ENCODE measurements at regions not wholly inside any gene's neighbourhood (a gene's known extent, or its start where the extent isn't known, plus 50 kb on each side); places are given as distances from the start of the nearest gene placed in this dataset.

DNA sequence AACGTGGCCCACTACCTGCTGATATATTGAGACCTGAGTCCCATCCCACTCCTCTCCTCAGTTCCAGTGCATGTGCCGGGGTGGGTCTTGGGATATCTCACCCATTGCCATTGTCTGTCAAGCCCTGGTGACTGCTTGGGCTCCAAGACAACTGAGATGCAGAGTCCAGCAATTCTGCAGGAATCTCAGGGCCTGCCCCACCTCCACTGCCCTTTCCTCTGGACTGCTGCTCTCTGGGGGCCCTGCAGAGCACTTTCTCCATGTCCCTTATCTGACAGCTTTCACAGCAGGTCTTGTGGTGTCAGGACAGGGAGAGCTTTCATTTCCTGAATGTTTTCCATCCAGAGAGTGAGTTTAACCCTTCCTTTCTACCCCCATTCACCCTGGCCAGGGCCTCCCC, 152.9 kb downstream of the ARL4C start:
- H3K9me3 Mint-ChIP-seq: peaks cover 4 to 13% (median 7%) of the 10 kb centered on the region in 7 donors
- Histone ChIP-seq H3K79me2 (ENCODE audit: insufficient read depth, low read length) (no peaks in the 10 kb centered on the region), H3K27me3 (ENCODE audit: control insufficient read depth in 2 of 2, insufficient read depth in 2 of 2, low read length in 2 of 2) (no peaks in the 10 kb centered on the region), H3K9ac (ENCODE audit: insufficient read depth, low read length, poor library complexity, severe bottlenecking) (no peak overlapping the region), H3K4me3 (replicated peaks in 1 of 3; ENCODE audit: low read depth in 2 of 3, low read length in 3 of 3) (no peak overlapping the region), H3K27ac (ENCODE audit: low read depth in 1 of 2, low read length in 2 of 2) (no peak overlapping the region), H3K36me3 (replicated peaks in 1 of 2; ENCODE audit: control insufficient read depth in 1 of 2, insufficient read depth in 2 of 2, low read length in 2 of 2) (no peaks in the 10 kb centered on the region), H3K9me3 (replicated peaks in 1 of 2; ENCODE audit: control insufficient read depth in 1 of 2, insufficient read depth in 1 of 2, low read length in 2 of 2) (peaks cover 0 to 5% of the 10 kb centered on the region in 2 donors), H3K4me2 (replicated peaks; ENCODE audit: extremely low read depth, low read length, poor library complexity, severe bottlenecking) (no peak overlapping the region), H4K20me1 (ENCODE audit: insufficient read depth, low read length) (no peaks in the 10 kb centered on the region), H2AFZ (ENCODE audit: insufficient read depth, low read depth, low read length, poor library complexity, severe bottlenecking) (no peak overlapping the region), H3K4me1 (ENCODE audit: control insufficient read depth in 1 of 2, insufficient read depth in 2 of 2, low read length in 2 of 2) (peaks cover 9 to 10% of the 10 kb centered on the region in 2 donors)
- DNase-seq: no peak
- TF ChIP-seq, protein P1, sequence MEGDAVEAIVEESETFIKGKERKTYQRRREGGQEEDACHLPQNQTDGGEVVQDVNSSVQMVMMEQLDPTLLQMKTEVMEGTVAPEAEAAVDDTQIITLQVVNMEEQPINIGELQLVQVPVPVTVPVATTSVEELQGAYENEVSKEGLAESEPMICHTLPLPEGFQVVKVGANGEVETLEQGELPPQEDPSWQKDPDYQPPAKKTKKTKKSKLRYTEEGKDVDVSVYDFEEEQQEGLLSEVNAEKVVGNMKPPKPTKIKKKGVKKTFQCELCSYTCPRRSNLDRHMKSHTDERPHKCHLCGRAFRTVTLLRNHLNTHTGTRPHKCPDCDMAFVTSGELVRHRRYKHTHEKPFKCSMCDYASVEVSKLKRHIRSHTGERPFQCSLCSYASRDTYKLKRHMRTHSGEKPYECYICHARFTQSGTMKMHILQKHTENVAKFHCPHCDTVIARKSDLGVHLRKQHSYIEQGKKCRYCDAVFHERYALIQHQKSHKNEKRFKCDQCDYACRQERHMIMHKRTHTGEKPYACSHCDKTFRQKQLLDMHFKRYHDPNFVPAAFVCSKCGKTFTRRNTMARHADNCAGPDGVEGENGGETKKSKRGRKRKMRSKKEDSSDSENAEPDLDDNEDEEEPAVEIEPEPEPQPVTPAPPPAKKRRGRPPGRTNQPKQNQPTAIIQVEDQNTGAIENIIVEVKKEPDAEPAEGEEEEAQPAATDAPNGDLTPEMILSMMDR (IDR thresholded peaks at IDR 0.05): no peak
- WGBS (ENCODE audit: insufficient coverage): 94% methylated on average over 2 of the region's 2 CpGs
- H3K36me3 Mint-ChIP-seq: no peaks in the 10 kb centered on the region
- intact Hi-C loops (cut with micrococcal nuclease): no loop called here
- no peak overlapping the region for H3K4me3 Mint-ChIP-seq
- H3K4me1 Mint-ChIP-seq: peaks cover 12% of the 10 kb centered on the region
- H3K27me3 Mint-ChIP-seq (ENCODE audit: low read depth in 3 of 3): peaks cover 0 to 9% (median 0%) of the 10 kb centered on the region in 3 donors
- H3K27ac Mint-ChIP-seq: no peak overlapping the region

DNA sequence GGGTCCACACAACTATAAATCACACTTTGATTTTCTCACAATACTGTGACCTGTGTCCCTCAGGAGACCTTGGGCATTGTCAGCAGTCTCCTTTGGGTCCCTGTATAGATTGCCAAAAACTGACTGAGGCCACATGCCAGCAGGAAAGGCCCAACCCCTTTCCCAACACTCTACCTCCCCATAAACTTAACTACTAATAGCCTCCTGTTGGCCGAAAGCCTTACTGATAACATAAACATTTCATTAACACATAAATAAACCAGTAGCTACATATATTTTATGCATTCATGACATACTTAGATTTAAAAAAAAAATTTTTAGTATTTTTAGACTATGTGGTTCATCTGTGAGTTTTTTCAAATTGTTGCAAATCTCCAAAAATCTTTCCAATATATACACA, 153.5 kb downstream of the ARL4C start:
- Histone ChIP-seq H3K27me3 (ENCODE audit: control insufficient read depth in 2 of 2, insufficient read depth in 2 of 2, low read length in 2 of 2) (no peaks in the 10 kb centered on the region), H3K9me3 (replicated peaks in 1 of 2; ENCODE audit: control insufficient read depth in 1 of 2, insufficient read depth in 1 of 2, low read length in 2 of 2) (peaks cover 0 to 8% of the 10 kb centered on the region in 2 donors), H2AFZ (ENCODE audit: insufficient read depth, low read depth, low read length, poor library complexity, severe bottlenecking) (no peak overlapping the region), H3K27ac (ENCODE audit: low read depth in 1 of 2, low read length in 2 of 2) (no peak overlapping the region), H3K36me3 (replicated peaks in 1 of 2; ENCODE audit: control insufficient read depth in 1 of 2, insufficient read depth in 2 of 2, low read length in 2 of 2) (no peaks in the 10 kb centered on the region), H3K79me2 (ENCODE audit: insufficient read depth, low read length) (no peaks in the 10 kb centered on the region), H3K9ac (ENCODE audit: insufficient read depth, low read length, poor library complexity, severe bottlenecking) (no peak overlapping the region), H4K20me1 (ENCODE audit: insufficient read depth, low read length) (no peaks in the 10 kb centered on the region), H3K4me2 (replicated peaks; ENCODE audit: extremely low read depth, low read length, poor library complexity, severe bottlenecking) (no peak overlapping the region), H3K4me1 (ENCODE audit: control insufficient read depth in 1 of 2, insufficient read depth in 2 of 2, low read length in 2 of 2) (peaks cover 9 to 10% of the 10 kb centered on the region in 2 donors), H3K4me3 (replicated peaks in 1 of 3; ENCODE audit: low read depth in 2 of 3, low read length in 3 of 3) (no peak overlapping the region)
- H3K27ac Mint-ChIP-seq: no peak overlapping the region
- no peaks in the 10 kb centered on the region for H3K36me3 Mint-ChIP-seq
- WGBS (ENCODE audit: insufficient coverage): no CpG with 5 or more reads among the region's 1 CpG
- peaks cover 0 to 9% (median 0%) of the 10 kb centered on the region in 3 donors for H3K27me3 Mint-ChIP-seq (ENCODE audit: low read depth in 3 of 3)
- TF ChIP-seq, protein P1 (IDR thresholded peaks at IDR 0.05): no peak
- intact Hi-C loops (cut with micrococcal nuclease): no loop called here
- no peak for DNase-seq
- H3K4me3 Mint-ChIP-seq: no peak overlapping the region
- H3K4me1 Mint-ChIP-seq: peaks cover 11% of the 10 kb centered on the region
- H3K9me3 Mint-ChIP-seq: peaks cover 8 to 15% (median 10%) of the 10 kb centered on the region in 7 donors
